A673 (cell line): ENCODE measurements at regions not wholly inside any gene's neighbourhood (a gene's known extent, or its start where the extent isn't known, plus 50 kb on each side); places are given as distances from the start of the nearest gene placed in this dataset.

Experiments
- EZH2 ChIP-seq: fragments of 200-600 bp; sonication (generic); IDR thresholded peaks from 2 replicates; pipeline ENCODE4 v1.6.1; 2017; ENCODE audit warnings: borderline replicate concordance, low read depth, mild to moderate bottlenecking, mixed read lengths, antibody characterized with exemption, low read length; ENCODE audit not compliant: poor library complexity, severe bottlenecking
- TF ChIP-seq, protein P1 (sequence below): fragments of 300-800, 200-600 bp; sonication (generic); conservative IDR thresholded peaks from 2 replicates; pipeline ENCODE4 v1.5.1; 2017; ENCODE audit warnings: low read depth, mild to moderate bottlenecking, antibody characterized with exemption, low read length, moderate library complexity, mixed read lengths

- TF ChIP-seq, protein P1, sequence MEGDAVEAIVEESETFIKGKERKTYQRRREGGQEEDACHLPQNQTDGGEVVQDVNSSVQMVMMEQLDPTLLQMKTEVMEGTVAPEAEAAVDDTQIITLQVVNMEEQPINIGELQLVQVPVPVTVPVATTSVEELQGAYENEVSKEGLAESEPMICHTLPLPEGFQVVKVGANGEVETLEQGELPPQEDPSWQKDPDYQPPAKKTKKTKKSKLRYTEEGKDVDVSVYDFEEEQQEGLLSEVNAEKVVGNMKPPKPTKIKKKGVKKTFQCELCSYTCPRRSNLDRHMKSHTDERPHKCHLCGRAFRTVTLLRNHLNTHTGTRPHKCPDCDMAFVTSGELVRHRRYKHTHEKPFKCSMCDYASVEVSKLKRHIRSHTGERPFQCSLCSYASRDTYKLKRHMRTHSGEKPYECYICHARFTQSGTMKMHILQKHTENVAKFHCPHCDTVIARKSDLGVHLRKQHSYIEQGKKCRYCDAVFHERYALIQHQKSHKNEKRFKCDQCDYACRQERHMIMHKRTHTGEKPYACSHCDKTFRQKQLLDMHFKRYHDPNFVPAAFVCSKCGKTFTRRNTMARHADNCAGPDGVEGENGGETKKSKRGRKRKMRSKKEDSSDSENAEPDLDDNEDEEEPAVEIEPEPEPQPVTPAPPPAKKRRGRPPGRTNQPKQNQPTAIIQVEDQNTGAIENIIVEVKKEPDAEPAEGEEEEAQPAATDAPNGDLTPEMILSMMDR: no peak
- no peak for TF ChIP-seq EZH2
Observed at GRCh38 chr5:44002381-44002901, 386.8 kb downstream of the FGF10 start.
